Skeletal muscle satellite cell (primary cell): ENCODE measurements at regions not wholly inside any gene's neighbourhood (a gene's known extent, or its start where the extent isn't known, plus 50 kb on each side); places are given as distances from the start of the nearest gene placed in this dataset.

Experiments used
- H3K27me3 ChIP-seq: 2 replicates; pipeline ENCODE4 v1.7.0; 2013; ENCODE audit warnings: low read length; ENCODE audit not compliant: control insufficient read depth, insufficient read depth
- H3K36me3 ChIP-seq: 2 replicates; pipeline ENCODE4 v1.7.0; 2013; ENCODE audit warnings: mild to moderate bottlenecking, control low read depth, low read length; ENCODE audit not compliant: insufficient read depth
- H3K4me1 ChIP-seq: 2 replicates; pipeline ENCODE4 v1.7.0; 2013; ENCODE audit warnings: low read length; ENCODE audit not compliant: control insufficient read depth, insufficient read depth
- H3K4me2 ChIP-seq: 2 replicates; pipeline ENCODE4 v1.7.0; 2013; ENCODE audit warnings: mild to moderate bottlenecking, low read length
- H3K4me3 ChIP-seq: 2 replicates; pipeline ENCODE4 v1.7.0; 2013; ENCODE audit warnings: low read length
- H3K9ac ChIP-seq: 2 replicates; pipeline ENCODE4 v1.7.0; 2013; ENCODE audit warnings: mild to moderate bottlenecking, low read depth, low read length, moderate library complexity
- H3K9me3 ChIP-seq: replicated peaks from 2 replicates; pipeline ENCODE4 v1.7.0; 2013; ENCODE audit warnings: mild to moderate bottlenecking, control low read depth, low read length

GRCh38 chr13:22064854-22065620 is 394.2 kb downstream of the FGF9 start:
- H3K4me3 ChIP-seq, result no peak overlapping the region
- H3K4me2 ChIP-seq, result no peak overlapping the region
- H3K9ac ChIP-seq, result no peak overlapping the region
- no peaks in the 10 kb centered on the region for H3K36me3 ChIP-seq
- no peaks in the 10 kb centered on the region for H3K9me3 ChIP-seq
- no peaks in the 10 kb centered on the region for H3K4me1 ChIP-seq
- no peaks in the 10 kb centered on the region for H3K27me3 ChIP-seq

- no peak overlapping the region for H3K9ac ChIP-seq
- no peaks in the 10 kb centered on the region for H3K36me3 ChIP-seq
- H3K27me3 ChIP-seq, result no peaks in the 10 kb centered on the region
- no peak overlapping the region for H3K4me2 ChIP-seq
- no peak overlapping the region for H3K4me3 ChIP-seq
- no peaks in the 10 kb centered on the region for H3K4me1 ChIP-seq
- H3K9me3 ChIP-seq, result no peaks in the 10 kb centered on the region
Observed at GRCh38 chr13:22073718-22074117, 402.8 kb downstream of the FGF9 start.

GRCh38 chr13:22074403-22074802 is 403.5 kb downstream of the FGF9 start:
- Histone ChIP-seq H3K4me2 (no peak overlapping the region), H3K4me1 (no peaks in the 10 kb centered on the region), H3K27me3 (no peaks in the 10 kb centered on the region), H3K9ac (no peak overlapping the region), H3K4me3 (no peak overlapping the region), H3K9me3 (no peaks in the 10 kb centered on the region), H3K36me3 (no peaks in the 10 kb centered on the region)

GRCh38 chr13:22076658-22077057 is 405.8 kb downstream of the FGF9 start:
- H3K4me1 ChIP-seq, result no peaks in the 10 kb centered on the region

GRCh38 chr13:22077205-22077683 is 406.4 kb downstream of the FGF9 start:
- H3K4me2 ChIP-seq, result no peak overlapping the region
- no peak overlapping the region for H3K4me3 ChIP-seq

More at GRCh38 chr13:22076658-22077057, 405.8 kb downstream of the FGF9 start:
- Histone ChIP-seq H3K9ac (no peak overlapping the region), H3K9me3 (no peaks in the 10 kb centered on the region), H3K4me2 (no peak overlapping the region), H3K27me3 (no peaks in the 10 kb centered on the region), H3K4me3 (no peak overlapping the region), H3K36me3 (no peaks in the 10 kb centered on the region)

GRCh38 chr13:22077764-22078163 is 406.9 kb downstream of the FGF9 start:
- Histone ChIP-seq H3K36me3 (no peaks in the 10 kb centered on the region), H3K4me2 (no peak overlapping the region), H3K9ac (no peak overlapping the region), H3K27me3 (no peaks in the 10 kb centered on the region), H3K9me3 (no peaks in the 10 kb centered on the region), H3K4me1 (no peaks in the 10 kb centered on the region), H3K4me3 (no peak overlapping the region)

More at GRCh38 chr13:22077205-22077683, 406.4 kb downstream of the FGF9 start:
- Histone ChIP-seq H3K36me3 (no peaks in the 10 kb centered on the region), H3K4me1 (no peaks in the 10 kb centered on the region), H3K9me3 (no peaks in the 10 kb centered on the region), H3K9ac (no peak overlapping the region), H3K27me3 (no peaks in the 10 kb centered on the region)

- Histone ChIP-seq H3K9ac (no peak overlapping the region), H3K4me1 (no peaks in the 10 kb centered on the region), H3K27me3 (no peaks in the 10 kb centered on the region), H3K4me3 (no peak overlapping the region), H3K9me3 (no peaks in the 10 kb centered on the region), H3K36me3 (no peaks in the 10 kb centered on the region), H3K4me2 (no peak overlapping the region)
Observed at GRCh38 chr13:22079961-22080360, 409.1 kb downstream of the FGF9 start.

GRCh38 chr13:22080832-22081231 is 410.0 kb downstream of the FGF9 start:
- Histone ChIP-seq H3K9ac (no peak overlapping the region), H3K4me2 (no peak overlapping the region), H3K4me1 (no peaks in the 10 kb centered on the region), H3K4me3 (no peak overlapping the region), H3K9me3 (no peaks in the 10 kb centered on the region), H3K36me3 (no peaks in the 10 kb centered on the region), H3K27me3 (no peaks in the 10 kb centered on the region)

- Histone ChIP-seq H3K36me3 (no peaks in the 10 kb centered on the region), H3K4me2 (no peak overlapping the region), H3K4me3 (no peak overlapping the region), H3K4me1 (no peaks in the 10 kb centered on the region), H3K9me3 (no peaks in the 10 kb centered on the region), H3K27me3 (no peaks in the 10 kb centered on the region), H3K9ac (no peak overlapping the region)
Observed at GRCh38 chr13:22081430-22081829, 410.6 kb downstream of the FGF9 start.

- Histone ChIP-seq H3K27me3 (no peaks in the 10 kb centered on the region), H3K9ac (no peak overlapping the region), H3K9me3 (no peaks in the 10 kb centered on the region), H3K4me1 (no peaks in the 10 kb centered on the region), H3K4me3 (no peak overlapping the region), H3K36me3 (no peaks in the 10 kb centered on the region), H3K4me2 (no peak overlapping the region)
Observed at GRCh38 chr13:22082030-22082429, 411.2 kb downstream of the FGF9 start.

- H3K4me1 ChIP-seq, result no peaks in the 10 kb centered on the region
- no peaks in the 10 kb centered on the region for H3K36me3 ChIP-seq
- no peak overlapping the region for H3K4me3 ChIP-seq
- no peak overlapping the region for H3K9ac ChIP-seq
- H3K4me2 ChIP-seq, result no peak overlapping the region
- H3K27me3 ChIP-seq, result no peaks in the 10 kb centered on the region
- no peaks in the 10 kb centered on the region for H3K9me3 ChIP-seq
Observed at GRCh38 chr13:22082437-22083100, 411.7 kb downstream of the FGF9 start.

- H3K27me3 ChIP-seq, result no peaks in the 10 kb centered on the region
- no peak overlapping the region for H3K4me3 ChIP-seq
- H3K4me2 ChIP-seq, result no peak overlapping the region
- H3K4me1 ChIP-seq, result no peaks in the 10 kb centered on the region
- no peak overlapping the region for H3K9ac ChIP-seq
- no peaks in the 10 kb centered on the region for H3K9me3 ChIP-seq
- no peaks in the 10 kb centered on the region for H3K36me3 ChIP-seq
Observed at GRCh38 chr13:22085001-22085400, 414.1 kb downstream of the FGF9 start.
